ENCODE measurements at regions not wholly inside any gene's neighbourhood (a gene's known extent, or its start where the extent isn't known, plus 50 kb on each side); places are given as distances from the start of the nearest gene placed in this dataset.

DNA sequence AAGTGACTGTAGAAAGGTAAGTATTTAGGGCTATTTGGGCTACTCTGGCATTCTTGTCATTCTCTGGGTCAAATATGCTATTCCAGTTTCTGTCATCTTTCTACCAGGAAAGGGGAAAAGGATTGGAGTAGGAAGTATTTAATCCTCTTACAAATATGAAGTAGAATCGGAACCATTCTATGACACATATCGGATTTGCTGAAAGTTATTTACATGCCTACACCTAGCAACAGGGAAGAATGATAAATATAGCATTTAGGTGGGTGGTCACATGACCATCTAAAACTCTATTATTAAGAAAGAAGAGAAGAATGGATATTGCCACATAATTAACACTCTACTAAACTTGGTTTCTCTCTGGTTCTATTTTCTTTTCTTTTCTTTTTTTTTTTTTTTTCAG lies 1353.1 kb downstream of the ZPLD1 start:
- Histone ChIP-seq H3K4me1 (ENCODE audit: insufficient read depth, insufficient read length) (no peaks in the 10 kb centered on the region), H3K9ac (ENCODE audit: insufficient read length, low read depth) (no peak overlapping the region), H3K36me3 (ENCODE audit: insufficient read depth, insufficient read length, low read length) (no peaks in the 10 kb centered on the region), H3K27me3 (ENCODE audit: insufficient read depth, insufficient read length) (no peaks in the 10 kb centered on the region), H3K9me3 (ENCODE audit: insufficient read depth, low read length) (no peaks in the 10 kb centered on the region), H3K4me3 (ENCODE audit: insufficient read length, low read depth) (no peak overlapping the region)
- no peak for TF ChIP-seq ZNF274 (IDR thresholded peaks at IDR 0.05; ENCODE audit: low read depth, low read length)
- TF ChIP-seq YY1 (IDR thresholded peaks at IDR 0.05; ENCODE audit: insufficient read depth, insufficient read length): no peak
- TF ChIP-seq SUZ12 (IDR thresholded peaks at IDR 0.05; ENCODE audit: extremely low read depth, insufficient read depth, insufficient read length): no peak
- no peak for DNase-seq (ENCODE audit: low read depth, low spot score)

DNA sequence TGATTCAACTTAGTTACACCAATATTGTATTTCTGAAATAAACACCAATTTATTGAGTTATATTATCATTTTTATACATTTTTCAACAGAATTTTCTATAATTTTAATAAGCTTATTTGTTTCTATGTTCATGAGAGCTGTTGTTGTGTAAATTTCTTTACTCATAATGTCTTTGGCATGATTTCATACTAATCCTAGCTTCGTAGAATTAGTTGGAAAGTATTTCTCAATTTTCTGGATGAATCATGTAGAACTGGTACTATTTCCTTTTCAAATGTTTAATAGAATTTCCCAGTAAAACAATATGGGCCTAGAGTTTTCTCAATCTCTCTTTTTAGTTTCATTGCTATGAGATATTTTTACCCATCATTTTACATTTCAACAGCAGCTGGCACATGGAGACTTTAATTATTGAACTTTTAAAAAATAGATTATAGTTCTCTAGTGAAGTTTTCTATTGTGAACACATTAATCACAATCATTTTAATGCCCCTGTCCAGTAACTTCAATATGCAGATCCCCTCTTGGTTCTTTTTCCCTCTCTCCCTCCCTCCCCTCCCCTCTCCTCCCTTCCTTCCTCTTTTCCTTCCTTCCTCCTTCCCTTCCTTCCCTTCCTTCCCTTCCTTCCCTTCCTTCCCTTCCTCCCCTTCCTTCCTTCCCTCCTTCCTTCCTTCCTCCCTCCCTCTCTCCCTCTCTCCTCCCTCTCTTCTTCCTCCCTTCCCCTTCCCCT lies 1357.1 kb downstream of the ZPLD1 start:
- Histone ChIP-seq H3K9ac (ENCODE audit: insufficient read length, low read depth) (no peak overlapping the region), H3K36me3 (ENCODE audit: insufficient read depth, insufficient read length, low read length) (no peaks in the 10 kb centered on the region), H3K27me3 (ENCODE audit: insufficient read depth, insufficient read length) (no peaks in the 10 kb centered on the region), H3K4me3 (ENCODE audit: insufficient read length, low read depth) (no peak overlapping the region), H3K4me1 (ENCODE audit: insufficient read depth, insufficient read length) (no peaks in the 10 kb centered on the region), H3K9me3 (ENCODE audit: insufficient read depth, low read length) (no peaks in the 10 kb centered on the region)
- DNase-seq (ENCODE audit: low read depth, low spot score): no peak
- no peak for TF ChIP-seq YY1 (IDR thresholded peaks at IDR 0.05; ENCODE audit: insufficient read depth, insufficient read length)
- no peak for TF ChIP-seq SUZ12 (IDR thresholded peaks at IDR 0.05; ENCODE audit: extremely low read depth, insufficient read depth, insufficient read length)
- TF ChIP-seq ZNF274 (IDR thresholded peaks at IDR 0.05; ENCODE audit: low read depth, low read length): no peak

DNA sequence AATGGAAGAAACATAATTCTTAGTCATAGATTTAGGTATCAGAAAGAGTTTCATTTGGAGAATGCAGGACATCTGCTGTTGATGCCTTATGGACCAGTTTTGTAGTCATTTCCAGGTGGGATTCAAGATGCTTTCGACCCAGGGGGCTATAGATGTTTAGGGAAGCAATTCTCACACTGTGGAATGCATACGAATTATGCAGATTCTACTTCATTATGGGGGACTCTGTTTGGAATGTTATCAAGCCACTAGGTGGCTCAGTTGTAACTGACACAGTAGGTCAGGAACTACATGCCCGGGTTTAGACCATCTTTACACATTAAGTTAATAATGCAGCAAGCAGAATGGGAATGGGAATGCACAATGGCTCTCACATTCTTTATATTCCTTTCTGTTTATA lies 1359.8 kb downstream of the ZPLD1 start:
- Histone ChIP-seq H3K36me3 (ENCODE audit: insufficient read depth, insufficient read length, low read length) (no peaks in the 10 kb centered on the region), H3K4me3 (ENCODE audit: insufficient read length, low read depth) (no peak overlapping the region), H3K4me1 (ENCODE audit: insufficient read depth, insufficient read length) (no peaks in the 10 kb centered on the region), H3K9ac (ENCODE audit: insufficient read length, low read depth) (no peak overlapping the region), H3K27me3 (ENCODE audit: insufficient read depth, insufficient read length) (no peaks in the 10 kb centered on the region), H3K9me3 (ENCODE audit: insufficient read depth, low read length) (no peaks in the 10 kb centered on the region)
- peak; percentile 18 for DNase-seq (ENCODE audit: low read depth, low spot score)
- no peak for TF ChIP-seq ZNF274 (IDR thresholded peaks at IDR 0.05; ENCODE audit: low read depth, low read length)
- no peak for TF ChIP-seq SUZ12 (IDR thresholded peaks at IDR 0.05; ENCODE audit: extremely low read depth, insufficient read depth, insufficient read length)
- no peak for TF ChIP-seq YY1 (IDR thresholded peaks at IDR 0.05; ENCODE audit: insufficient read depth, insufficient read length)

DNA sequence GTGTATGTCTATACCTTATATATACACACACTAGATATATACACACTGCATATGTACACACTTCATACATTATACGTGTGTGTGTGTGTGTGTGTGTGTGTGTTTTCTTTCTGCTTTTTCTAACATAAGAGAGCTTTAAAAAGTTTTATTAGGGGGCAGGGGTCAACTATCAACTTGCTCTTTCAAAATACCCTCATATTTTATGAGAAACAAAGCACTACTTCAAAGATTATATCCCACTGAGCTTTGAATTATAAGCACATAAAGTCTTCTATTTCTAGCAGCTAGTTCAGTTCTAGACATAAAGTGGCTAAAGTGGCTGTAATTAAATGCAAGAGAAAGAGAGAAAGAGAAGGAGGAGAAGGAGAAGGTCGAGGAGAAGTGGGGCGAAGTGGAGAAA lies 1361.3 kb downstream of the ZPLD1 start:
- TF ChIP-seq ZNF274 (IDR thresholded peaks at IDR 0.05; ENCODE audit: low read depth, low read length) (no peak), SUZ12 (IDR thresholded peaks at IDR 0.05; ENCODE audit: extremely low read depth, insufficient read depth, insufficient read length) (no peak), YY1 (IDR thresholded peaks at IDR 0.05; ENCODE audit: insufficient read depth, insufficient read length) (no peak)
- Histone ChIP-seq H3K27me3 (ENCODE audit: insufficient read depth, insufficient read length) (no peaks in the 10 kb centered on the region), H3K9me3 (ENCODE audit: insufficient read depth, low read length) (no peaks in the 10 kb centered on the region), H3K9ac (ENCODE audit: insufficient read length, low read depth) (no peak overlapping the region), H3K4me3 (ENCODE audit: insufficient read length, low read depth) (no peak overlapping the region), H3K36me3 (ENCODE audit: insufficient read depth, insufficient read length, low read length) (no peaks in the 10 kb centered on the region), H3K4me1 (ENCODE audit: insufficient read depth, insufficient read length) (no peaks in the 10 kb centered on the region)
- no peak for DNase-seq (ENCODE audit: low read depth, low spot score)

DNA sequence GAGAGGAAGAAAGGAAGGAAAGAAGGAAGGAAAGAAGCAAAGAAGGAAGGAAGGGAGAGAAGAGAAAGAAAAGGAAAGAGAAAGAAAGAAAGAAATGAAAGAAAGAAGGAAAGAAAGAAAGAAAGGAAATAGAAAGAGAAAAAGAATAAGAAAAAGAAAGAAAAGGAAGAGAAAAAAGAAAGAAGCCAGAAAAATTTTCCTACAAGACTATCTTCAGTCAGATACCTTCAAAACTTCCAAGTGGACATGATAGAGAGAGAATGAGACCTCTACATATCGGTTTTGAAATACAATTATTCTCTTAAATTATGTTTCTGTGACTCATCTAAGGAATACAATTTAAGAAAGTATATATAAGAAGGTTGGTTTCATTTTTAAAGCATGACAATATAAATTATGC lies 1369.0 kb downstream of the ZPLD1 start:
- no peak overlapping the region for H3K4me3 ChIP-seq (ENCODE audit: insufficient read length, low read depth)
- DNase-seq (ENCODE audit: low read depth, low spot score): no peak
- H3K9ac ChIP-seq (ENCODE audit: insufficient read length, low read depth): no peak overlapping the region
- no peaks in the 10 kb centered on the region for H3K4me1 ChIP-seq (ENCODE audit: insufficient read depth, insufficient read length)
- no peaks in the 10 kb centered on the region for H3K36me3 ChIP-seq (ENCODE audit: insufficient read depth, insufficient read length, low read length)
- H3K9me3 ChIP-seq (ENCODE audit: insufficient read depth, low read length): no peaks in the 10 kb centered on the region
- no peaks in the 10 kb centered on the region for H3K27me3 ChIP-seq (ENCODE audit: insufficient read depth, insufficient read length)
- TF ChIP-seq SUZ12 (IDR thresholded peaks at IDR 0.05; ENCODE audit: extremely low read depth, insufficient read depth, insufficient read length): no peak
- no peak for TF ChIP-seq YY1 (IDR thresholded peaks at IDR 0.05; ENCODE audit: insufficient read depth, insufficient read length)
- TF ChIP-seq ZNF274 (IDR thresholded peaks at IDR 0.05; ENCODE audit: low read depth, low read length): no peak

DNA sequence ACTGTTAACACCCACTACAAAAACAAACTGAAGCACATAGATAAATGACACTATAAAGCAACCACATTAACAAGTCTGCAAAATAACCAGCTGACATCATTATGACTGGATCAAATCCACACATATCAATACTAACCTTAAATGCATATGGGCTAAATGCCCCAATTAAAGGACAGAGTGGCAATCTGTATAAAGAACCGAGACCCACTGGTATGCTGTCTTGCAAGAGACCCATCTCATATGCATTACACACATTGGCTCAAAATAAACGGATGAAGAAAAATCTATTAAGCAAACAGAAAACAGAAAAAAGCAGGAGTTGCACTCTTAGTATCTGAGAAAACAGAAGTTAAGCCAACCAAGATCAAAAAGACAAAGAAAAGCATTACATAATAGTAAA lies 1375.4 kb downstream of the ZPLD1 start:
- H3K9me3 ChIP-seq (ENCODE audit: insufficient read depth, low read length): peaks cover 11% of the 10 kb centered on the region; the same call in 1 of the 2 replicates
- no peak overlapping the region for H3K9ac ChIP-seq (ENCODE audit: insufficient read length, low read depth)
- TF ChIP-seq SUZ12 (IDR thresholded peaks at IDR 0.05; ENCODE audit: extremely low read depth, insufficient read depth, insufficient read length): no peak
- TF ChIP-seq ZNF274 (IDR thresholded peaks at IDR 0.05; ENCODE audit: low read depth, low read length): no peak
- no peak for TF ChIP-seq YY1 (IDR thresholded peaks at IDR 0.05; ENCODE audit: insufficient read depth, insufficient read length)

DNA sequence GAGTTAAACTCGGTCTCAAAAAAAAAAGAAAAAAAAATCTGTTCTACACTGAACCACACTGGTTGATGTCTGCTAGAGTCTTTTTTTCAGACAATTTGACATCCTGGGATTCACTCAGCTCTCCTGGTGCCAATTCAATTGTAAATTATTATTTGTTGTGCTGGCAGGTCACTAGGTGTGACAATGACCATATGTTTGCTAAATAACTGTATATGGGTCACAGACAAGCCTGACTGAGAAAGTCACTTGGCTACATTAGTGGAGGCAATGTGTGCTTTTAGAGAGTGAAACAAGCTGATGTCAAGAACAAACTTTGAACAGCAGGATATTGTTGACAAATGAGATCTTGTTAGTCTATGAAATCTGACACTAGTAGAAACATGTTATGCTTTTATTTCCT lies 1379.1 kb downstream of the ZPLD1 start:
- Histone ChIP-seq H3K27me3 (ENCODE audit: insufficient read depth, insufficient read length) (no peaks in the 10 kb centered on the region), H3K4me1 (ENCODE audit: insufficient read depth, insufficient read length) (no peaks in the 10 kb centered on the region), H3K4me3 (ENCODE audit: insufficient read length, low read depth) (no peak overlapping the region), H3K36me3 (ENCODE audit: insufficient read depth, insufficient read length, low read length) (no peaks in the 10 kb centered on the region), H3K9me3 (ENCODE audit: insufficient read depth, low read length) (peaks cover 11% of the 10 kb centered on the region; the same call in 1 of the 2 replicates), H3K9ac (ENCODE audit: insufficient read length, low read depth) (no peak overlapping the region)
- TF ChIP-seq YY1 (IDR thresholded peaks at IDR 0.05; ENCODE audit: insufficient read depth, insufficient read length): no peak
- TF ChIP-seq SUZ12 (IDR thresholded peaks at IDR 0.05; ENCODE audit: extremely low read depth, insufficient read depth, insufficient read length): no peak
- no peak for TF ChIP-seq ZNF274 (IDR thresholded peaks at IDR 0.05; ENCODE audit: low read depth, low read length)
- no peak for DNase-seq (ENCODE audit: low read depth, low spot score)

More for the DNA sequence above, 1375.4 kb downstream of the ZPLD1 start:
- H3K36me3 ChIP-seq (ENCODE audit: insufficient read depth, insufficient read length, low read length): no peaks in the 10 kb centered on the region
- no peaks in the 10 kb centered on the region for H3K27me3 ChIP-seq (ENCODE audit: insufficient read depth, insufficient read length)
- no peak overlapping the region for H3K4me3 ChIP-seq (ENCODE audit: insufficient read length, low read depth)
- H3K4me1 ChIP-seq (ENCODE audit: insufficient read depth, insufficient read length): no peaks in the 10 kb centered on the region
- DNase-seq (ENCODE audit: low read depth, low spot score): no peak
